ENCODE measurements at regions not wholly inside any gene's neighbourhood (a gene's known extent, or its start where the extent isn't known, plus 50 kb on each side); places are given as distances from the start of the nearest gene placed in this dataset.

DNA sequence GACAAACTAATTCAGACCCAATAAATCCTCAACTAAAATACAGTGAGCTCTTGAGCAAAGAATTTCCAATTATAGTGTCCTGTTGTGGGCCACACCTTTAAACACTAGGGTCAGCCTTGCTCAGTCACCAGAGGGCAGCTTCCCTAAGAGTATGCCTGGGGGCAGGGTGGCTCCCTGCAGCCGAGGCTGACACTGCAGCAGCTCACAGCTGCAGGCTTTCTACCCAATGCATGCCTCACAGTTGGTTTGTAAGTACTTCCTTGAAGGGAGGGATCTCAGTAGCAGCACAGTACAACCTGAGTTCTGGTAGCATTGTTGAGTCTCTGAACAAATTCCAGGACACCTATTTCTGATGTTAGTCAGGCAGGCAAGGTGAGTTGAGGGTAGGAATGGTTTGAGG, 335.6 kb downstream of the TUSC7 start:
- WGBS (ENCODE audit: low lambda C conversion rate), result 0% methylated on average over 1 of the region's 1 CpG
- Histone ChIP-seq H2AFZ (ENCODE audit: low read depth) (no peak overlapping the region), H3K9ac (no peak overlapping the region), H3K79me2 (ENCODE audit: insufficient read depth) (no peaks in the 10 kb centered on the region), H3K27ac (ENCODE audit: low read depth in 2 of 2, low read length in 1 of 2) (no peak overlapping the region), H4K20me1 (ENCODE audit: insufficient read depth) (no peaks in the 10 kb centered on the region), H3K4me2 (no peak overlapping the region), H3K4me1 (ENCODE audit: control insufficient read depth in 1 of 2, insufficient read depth in 2 of 2, low read depth in 1 of 2, low read length in 1 of 2) (peaks cover 0 to 5% of the 10 kb centered on the region in 2 experiments; a peak in 1 of 4 replicates), H3K9me2 (no peaks in the 10 kb centered on the region), H3K27me3 (ENCODE audit: insufficient read depth) (no peaks in the 10 kb centered on the region), H3K9me3 (no peaks in the 10 kb centered on the region), H3F3A (replicated peaks; ENCODE audit: insufficient read depth) (no peaks in the 10 kb centered on the region), H3K4me3 (ENCODE audit: low read depth in 2 of 2, low read length in 1 of 2) (no peak overlapping the region), H3K36me3 (replicated peaks in 1 of 2; ENCODE audit: control insufficient read depth in 1 of 2, insufficient read depth in 2 of 2, low read length in 1 of 2) (no peaks in the 10 kb centered on the region)
- TF ChIP-seq MXI1 (IDR thresholded peaks at IDR 0.05; ENCODE audit: low read depth, low read length) (no peak), RFX5 (IDR thresholded peaks at IDR 0.05; ENCODE audit: low read length) (no peak), POLR2AphosphoS5 (IDR thresholded peaks at IDR 0.05; ENCODE audit: low read depth, low read length) (no peak), JUND (IDR thresholded peaks at IDR 0.05) (no peak), RXRA (IDR thresholded peaks at IDR 0.05; ENCODE audit: borderline replicate concordance, low read depth) (no peak), TAF1 (IDR thresholded peaks at IDR 0.05; ENCODE audit: borderline replicate concordance, low read depth, low read length) (no peak), ZBTB33 (IDR thresholded peaks at IDR 0.05; ENCODE audit: borderline replicate concordance, low read depth) (no peak), RCOR1 (IDR thresholded peaks at IDR 0.05; ENCODE audit: low read length) (no peak), ELF1 (IDR thresholded peaks at IDR 0.05) (no peak), TCF12 (IDR thresholded peaks at IDR 0.05) (no peak), EZH2phosphoT487 (IDR thresholded peaks at IDR 0.05; ENCODE audit: borderline replicate concordance, low read depth) (no peak), USF1 (IDR thresholded peaks at IDR 0.05; ENCODE audit: borderline replicate concordance, low read depth) (no peak), SMC3 (IDR thresholded peaks at IDR 0.05; ENCODE audit: low read depth, low read length) (no peak), RAD21 (IDR thresholded peaks at IDR 0.05; ENCODE audit: low read length) (no peak)
- TF ChIP-seq, protein P1, sequence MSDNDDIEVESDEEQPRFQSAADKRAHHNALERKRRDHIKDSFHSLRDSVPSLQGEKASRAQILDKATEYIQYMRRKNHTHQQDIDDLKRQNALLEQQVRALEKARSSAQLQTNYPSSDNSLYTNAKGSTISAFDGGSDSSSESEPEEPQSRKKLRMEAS (IDR thresholded peaks at IDR 0.05; ENCODE audit: low read depth), result no peak
- TF ChIP-seq, protein P2, sequence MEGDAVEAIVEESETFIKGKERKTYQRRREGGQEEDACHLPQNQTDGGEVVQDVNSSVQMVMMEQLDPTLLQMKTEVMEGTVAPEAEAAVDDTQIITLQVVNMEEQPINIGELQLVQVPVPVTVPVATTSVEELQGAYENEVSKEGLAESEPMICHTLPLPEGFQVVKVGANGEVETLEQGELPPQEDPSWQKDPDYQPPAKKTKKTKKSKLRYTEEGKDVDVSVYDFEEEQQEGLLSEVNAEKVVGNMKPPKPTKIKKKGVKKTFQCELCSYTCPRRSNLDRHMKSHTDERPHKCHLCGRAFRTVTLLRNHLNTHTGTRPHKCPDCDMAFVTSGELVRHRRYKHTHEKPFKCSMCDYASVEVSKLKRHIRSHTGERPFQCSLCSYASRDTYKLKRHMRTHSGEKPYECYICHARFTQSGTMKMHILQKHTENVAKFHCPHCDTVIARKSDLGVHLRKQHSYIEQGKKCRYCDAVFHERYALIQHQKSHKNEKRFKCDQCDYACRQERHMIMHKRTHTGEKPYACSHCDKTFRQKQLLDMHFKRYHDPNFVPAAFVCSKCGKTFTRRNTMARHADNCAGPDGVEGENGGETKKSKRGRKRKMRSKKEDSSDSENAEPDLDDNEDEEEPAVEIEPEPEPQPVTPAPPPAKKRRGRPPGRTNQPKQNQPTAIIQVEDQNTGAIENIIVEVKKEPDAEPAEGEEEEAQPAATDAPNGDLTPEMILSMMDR (IDR thresholded peaks at IDR 0.05), result no peak
- TF ChIP-seq, protein P3, sequence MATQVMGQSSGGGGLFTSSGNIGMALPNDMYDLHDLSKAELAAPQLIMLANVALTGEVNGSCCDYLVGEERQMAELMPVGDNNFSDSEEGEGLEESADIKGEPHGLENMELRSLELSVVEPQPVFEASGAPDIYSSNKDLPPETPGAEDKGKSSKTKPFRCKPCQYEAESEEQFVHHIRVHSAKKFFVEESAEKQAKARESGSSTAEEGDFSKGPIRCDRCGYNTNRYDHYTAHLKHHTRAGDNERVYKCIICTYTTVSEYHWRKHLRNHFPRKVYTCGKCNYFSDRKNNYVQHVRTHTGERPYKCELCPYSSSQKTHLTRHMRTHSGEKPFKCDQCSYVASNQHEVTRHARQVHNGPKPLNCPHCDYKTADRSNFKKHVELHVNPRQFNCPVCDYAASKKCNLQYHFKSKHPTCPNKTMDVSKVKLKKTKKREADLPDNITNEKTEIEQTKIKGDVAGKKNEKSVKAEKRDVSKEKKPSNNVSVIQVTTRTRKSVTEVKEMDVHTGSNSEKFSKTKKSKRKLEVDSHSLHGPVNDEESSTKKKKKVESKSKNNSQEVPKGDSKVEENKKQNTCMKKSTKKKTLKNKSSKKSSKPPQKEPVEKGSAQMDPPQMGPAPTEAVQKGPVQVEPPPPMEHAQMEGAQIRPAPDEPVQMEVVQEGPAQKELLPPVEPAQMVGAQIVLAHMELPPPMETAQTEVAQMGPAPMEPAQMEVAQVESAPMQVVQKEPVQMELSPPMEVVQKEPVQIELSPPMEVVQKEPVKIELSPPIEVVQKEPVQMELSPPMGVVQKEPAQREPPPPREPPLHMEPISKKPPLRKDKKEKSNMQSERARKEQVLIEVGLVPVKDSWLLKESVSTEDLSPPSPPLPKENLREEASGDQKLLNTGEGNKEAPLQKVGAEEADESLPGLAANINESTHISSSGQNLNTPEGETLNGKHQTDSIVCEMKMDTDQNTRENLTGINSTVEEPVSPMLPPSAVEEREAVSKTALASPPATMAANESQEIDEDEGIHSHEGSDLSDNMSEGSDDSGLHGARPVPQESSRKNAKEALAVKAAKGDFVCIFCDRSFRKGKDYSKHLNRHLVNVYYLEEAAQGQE (IDR thresholded peaks at IDR 0.05; ENCODE audit: low read depth, low read length), result no peak
- TF ChIP-seq, protein P4, sequence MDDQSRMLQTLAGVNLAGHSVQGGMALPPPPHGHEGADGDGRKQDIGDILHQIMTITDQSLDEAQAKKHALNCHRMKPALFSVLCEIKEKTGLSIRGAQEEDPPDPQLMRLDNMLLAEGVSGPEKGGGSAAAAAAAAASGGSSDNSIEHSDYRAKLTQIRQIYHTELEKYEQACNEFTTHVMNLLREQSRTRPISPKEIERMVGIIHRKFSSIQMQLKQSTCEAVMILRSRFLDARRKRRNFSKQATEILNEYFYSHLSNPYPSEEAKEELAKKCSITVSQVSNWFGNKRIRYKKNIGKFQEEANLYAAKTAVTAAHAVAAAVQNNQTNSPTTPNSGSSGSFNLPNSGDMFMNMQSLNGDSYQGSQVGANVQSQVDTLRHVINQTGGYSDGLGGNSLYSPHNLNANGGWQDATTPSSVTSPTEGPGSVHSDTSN (IDR thresholded peaks at IDR 0.05), result no peak
- ChIA-PET CTCF (interaction anchor here (1.1 kb wide), 1 partner anchor 171 kb away, joined by 4 read pairs; no protein-coding TSS in a partner anchor), POLR2A (no interaction called here)
- no peak for DNase-seq
